Vagina (tissue), 2 donors: ENCODE measurements at regions not wholly inside any gene's neighbourhood (a gene's known extent, or its start where the extent isn't known, plus 50 kb on each side); places are given as distances from the start of the nearest gene placed in this dataset.

Experiments
- CTCF ChIP-seq, 3 experiments: fragments of 450-650 bp in 2 of 3; fragments of 200-600 bp in 1 of 3; sonication (generic) in 1 of 3; IDR thresholded peaks; one replicate each; pipeline ENCODE4 v1.5.1; 2017 to 2019; ENCODE audit warnings: antibody characterized with exemption in 3 of 3, mild to moderate bottlenecking in 2 of 3, moderate library complexity in 2 of 3
- POLR2AphosphoS5 ChIP-seq, 2 donors: sonication (generic); formaldehyde crosslinking; IDR thresholded peaks; one replicate each; pipeline ENCODE4 v1.9.0; 2017; ENCODE audit warnings: antibody characterized with exemption in 2 of 2, mild to moderate bottlenecking in 2 of 2, low read depth in 1 of 2; ENCODE audit not compliant: insufficient read depth in 1 of 2

GRCh38 chr13:30371649-30372265 is 50.5 kb upstream of the UBE2L5 start:
- TF ChIP-seq CTCF (IDR thresholded peaks at IDR 0.05): no peak
- peak in 1 of 2 donors; percentile 24 for TF ChIP-seq POLR2AphosphoS5 (IDR thresholded peaks at IDR 0.05; ENCODE audit: insufficient read depth in 1 of 2, low read depth in 1 of 2)
